ENCODE measurements at regions not wholly inside any gene's neighbourhood (a gene's known extent, or its start where the extent isn't known, plus 50 kb on each side); places are given as distances from the start of the nearest gene placed in this dataset.
"Not testable (repeated sequence)": the region's sequence is repeated elsewhere in the genome, so short reads cannot be mapped to it uniquely, and the experiment has no call there.

GRCh38 chr2:39875914-39876267, 96.8 kb upstream of the THUMPD2 start:
- DNase-seq (ENCODE audit: low read depth in 4 of 4, low spot score in 2 of 4), result no peak

DNA sequence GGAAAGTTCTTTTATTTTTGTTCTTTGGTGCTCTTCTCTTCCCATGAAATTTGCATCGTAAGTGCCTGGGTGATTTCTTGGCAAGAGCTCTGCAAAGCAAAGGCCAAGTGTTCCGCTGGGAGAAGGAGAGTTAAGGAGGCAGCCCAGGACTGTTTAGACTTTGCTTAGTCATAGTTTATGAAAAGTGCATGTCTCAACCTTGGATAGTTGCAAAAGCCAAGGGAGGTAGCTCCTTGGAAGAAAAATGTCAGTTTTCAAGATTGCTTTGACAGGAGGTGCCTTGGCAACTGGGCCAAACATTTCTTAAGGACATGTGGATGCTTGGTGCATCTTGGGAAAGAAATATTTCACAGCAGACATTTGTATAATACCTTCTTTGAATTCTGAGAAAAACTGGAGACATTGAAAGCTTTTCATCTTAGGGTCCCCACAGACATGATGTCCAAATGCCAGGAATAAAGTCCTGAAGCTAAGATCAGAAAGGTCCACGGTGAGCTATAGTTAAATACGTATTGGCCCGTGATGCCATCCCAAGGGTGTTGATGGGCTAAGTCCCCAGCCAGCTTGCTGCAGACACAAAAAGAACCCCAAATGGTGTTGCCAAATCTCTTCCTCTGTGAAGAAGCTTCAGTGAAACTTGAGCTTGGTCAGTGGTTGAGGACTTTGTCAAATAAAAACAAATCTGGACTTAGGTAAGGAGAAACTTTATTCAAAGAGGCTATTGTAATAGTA, 96.3 kb upstream of the THUMPD2 start:
- no peak for DNase-seq (ENCODE audit: low read depth in 4 of 4, low spot score in 2 of 4)

DNA sequence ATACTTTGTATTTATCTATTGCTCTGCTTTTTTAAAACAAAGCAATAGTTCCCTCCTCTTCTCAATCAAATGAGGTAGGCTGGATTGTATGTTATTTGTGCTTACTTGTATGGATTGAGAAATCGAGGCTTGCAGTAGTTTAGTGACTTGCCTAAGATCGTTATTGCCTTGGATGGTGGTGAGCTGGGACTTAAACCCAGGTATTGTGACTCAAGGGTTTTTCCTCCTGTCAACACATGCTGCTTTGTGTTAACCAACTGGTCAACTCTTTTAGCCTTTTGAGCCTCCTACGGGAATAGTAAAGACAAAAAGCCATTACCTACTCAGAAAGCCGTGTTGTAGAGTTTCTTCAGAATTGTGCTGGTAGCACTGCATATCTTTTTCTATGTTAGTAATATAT, 95.2 kb upstream of the THUMPD2 start:
- DNase-seq (ENCODE audit: low read depth in 4 of 4, low spot score in 2 of 4), result no peak

- DNase-seq (ENCODE audit: low read depth in 4 of 4, low spot score in 2 of 4), result no peak
These were observed 94.5 kb upstream of the THUMPD2 start for GRCh38 chr2:39873586-39873985.

- DNase-seq (ENCODE audit: low read depth in 4 of 4, low spot score in 2 of 4), result no peak
These were observed 93.7 kb upstream of the THUMPD2 start for GRCh38 chr2:39872748-39873147.

DNA sequence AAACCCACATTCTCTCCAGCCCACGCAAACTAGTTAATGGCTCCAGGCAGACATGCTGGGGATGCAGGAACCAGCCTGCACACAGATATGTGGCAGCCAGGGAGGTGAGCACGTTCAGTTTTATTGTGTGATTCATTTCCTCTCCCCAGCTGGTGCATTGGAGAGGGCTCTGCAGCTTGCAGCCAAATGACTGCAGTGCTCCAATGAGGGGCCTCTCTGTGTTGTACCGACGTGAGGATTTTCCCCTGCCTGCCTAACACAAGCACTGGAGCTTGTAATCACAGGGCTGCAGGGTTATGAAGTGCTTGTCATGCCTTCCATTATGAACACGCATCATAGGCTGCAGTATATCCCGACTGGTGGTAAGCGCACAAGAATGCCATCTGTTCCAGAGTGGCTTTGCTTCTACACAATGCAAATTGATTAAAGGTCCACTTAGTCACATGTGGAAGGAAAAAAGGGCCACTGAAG, 92.3 kb upstream of the THUMPD2 start:
- DNase-seq (ENCODE audit: low read depth in 4 of 4, low spot score in 2 of 4), result no peak

DNA sequence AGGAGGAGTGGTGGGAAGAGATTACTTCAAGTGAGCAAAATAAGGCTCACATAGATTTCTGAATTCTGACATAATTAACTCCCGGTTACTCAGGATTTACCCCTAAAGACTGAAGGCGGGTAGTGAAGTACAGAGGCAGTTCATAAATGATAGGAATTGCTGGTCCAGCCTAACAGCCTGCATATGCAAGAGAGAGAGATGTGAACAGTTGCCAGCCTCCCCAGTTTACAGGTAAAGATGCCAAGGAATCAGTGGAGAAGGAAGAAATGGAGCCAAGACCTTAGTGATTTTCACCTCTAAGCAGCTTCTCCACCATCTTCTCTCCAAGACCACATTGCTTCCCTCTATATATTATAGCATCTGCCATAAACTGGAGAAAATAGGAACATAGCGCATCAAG, 91.8 kb upstream of the THUMPD2 start:
- no peak for DNase-seq (ENCODE audit: low read depth in 4 of 4, low spot score in 2 of 4)

- DNase-seq (ENCODE audit: low read depth in 4 of 4, low spot score in 2 of 4), result no peak
These were observed 88.2 kb upstream of the THUMPD2 start for GRCh38 chr2:39867268-39867667.

- DNase-seq (ENCODE audit: low read depth in 4 of 4, low spot score in 2 of 4), result no peak
These were observed 86.7 kb upstream of the THUMPD2 start for GRCh38 chr2:39865751-39866150.

GRCh38 chr2:39863672-39864071, 84.6 kb upstream of the THUMPD2 start:
- not testable (repeated sequence) for DNase-seq (ENCODE audit: low read depth in 4 of 4, low spot score in 2 of 4)

- DNase-seq (ENCODE audit: low read depth in 4 of 4, low spot score in 2 of 4), result no peak
These were observed 81.5 kb upstream of the THUMPD2 start for GRCh38 chr2:39860538-39860937.

- no peak for DNase-seq (ENCODE audit: low read depth in 4 of 4, low spot score in 2 of 4)
These were observed 79.6 kb upstream of the THUMPD2 start for GRCh38 chr2:39858677-39859076.

GRCh38 chr2:39855856-39856255, 76.8 kb upstream of the THUMPD2 start:
- DNase-seq (ENCODE audit: low read depth in 4 of 4, low spot score in 2 of 4), result no peak

DNA sequence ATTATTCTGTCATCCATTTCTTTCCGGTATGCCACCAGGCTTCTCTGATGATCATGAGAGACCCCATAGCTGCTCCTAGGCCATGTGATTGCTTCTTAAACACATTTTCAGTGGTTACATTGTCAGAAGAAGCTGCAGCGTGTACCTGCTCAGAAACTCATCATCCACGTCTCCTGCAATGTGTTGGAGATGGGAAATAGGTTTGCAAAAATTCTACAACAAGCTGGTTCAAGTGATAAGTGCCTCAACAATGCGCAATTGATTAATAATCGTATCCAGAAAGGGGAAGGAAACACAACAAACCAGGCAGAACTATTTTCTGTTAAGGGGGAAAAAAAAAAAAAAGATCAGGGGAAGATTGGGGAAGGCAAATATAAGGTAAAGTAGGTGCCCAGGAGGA, 75.7 kb upstream of the THUMPD2 start:
- DNase-seq (ENCODE audit: low read depth in 4 of 4, low spot score in 2 of 4), result no peak

DNA sequence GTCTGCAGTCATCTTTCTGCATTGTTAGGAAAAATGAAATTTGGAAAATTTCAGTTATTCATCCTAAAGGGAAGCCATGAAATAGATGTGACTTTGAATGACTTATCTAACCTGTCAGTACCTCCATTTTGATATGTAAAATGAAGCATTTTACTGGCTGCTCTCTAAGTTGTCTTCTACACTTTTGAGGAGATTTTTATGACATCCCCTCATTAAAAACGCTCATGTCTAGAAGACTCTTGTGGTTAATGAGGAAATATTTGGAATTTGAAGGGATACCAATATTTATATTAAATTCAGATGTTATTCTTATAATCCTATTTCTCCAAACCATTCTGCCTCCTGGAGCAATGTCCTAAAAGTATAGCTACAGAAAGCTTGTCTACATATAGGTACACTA, 73.8 kb upstream of the THUMPD2 start:
- no peak for DNase-seq (ENCODE audit: low read depth in 4 of 4, low spot score in 2 of 4)

GRCh38 chr2:39851651-39852110, 72.6 kb upstream of the THUMPD2 start:
- peak in 1 of 4 donors; percentile 25 for DNase-seq (ENCODE audit: low read depth in 4 of 4, low spot score in 2 of 4)

DNA sequence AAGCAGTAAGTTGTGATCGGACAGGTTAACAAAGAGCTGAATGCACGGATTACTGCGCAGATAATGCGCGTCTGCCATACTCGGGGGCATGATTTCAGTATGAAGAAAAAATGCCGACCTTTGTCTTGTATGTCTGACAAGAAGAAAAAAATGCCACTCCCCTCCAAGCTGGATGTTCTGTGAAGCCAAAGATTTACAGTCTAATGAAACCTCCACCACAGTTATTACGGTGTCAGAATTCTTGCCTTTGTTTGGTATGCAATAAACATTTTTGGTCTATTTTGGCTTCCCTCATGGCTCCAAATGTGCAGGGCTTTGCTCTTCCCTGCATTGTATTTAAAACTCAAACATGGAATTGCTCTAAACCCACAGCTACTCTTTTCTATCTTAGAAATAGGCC, 72.2 kb upstream of the THUMPD2 start:
- no peak for DNase-seq (ENCODE audit: low read depth in 4 of 4, low spot score in 2 of 4)

DNA sequence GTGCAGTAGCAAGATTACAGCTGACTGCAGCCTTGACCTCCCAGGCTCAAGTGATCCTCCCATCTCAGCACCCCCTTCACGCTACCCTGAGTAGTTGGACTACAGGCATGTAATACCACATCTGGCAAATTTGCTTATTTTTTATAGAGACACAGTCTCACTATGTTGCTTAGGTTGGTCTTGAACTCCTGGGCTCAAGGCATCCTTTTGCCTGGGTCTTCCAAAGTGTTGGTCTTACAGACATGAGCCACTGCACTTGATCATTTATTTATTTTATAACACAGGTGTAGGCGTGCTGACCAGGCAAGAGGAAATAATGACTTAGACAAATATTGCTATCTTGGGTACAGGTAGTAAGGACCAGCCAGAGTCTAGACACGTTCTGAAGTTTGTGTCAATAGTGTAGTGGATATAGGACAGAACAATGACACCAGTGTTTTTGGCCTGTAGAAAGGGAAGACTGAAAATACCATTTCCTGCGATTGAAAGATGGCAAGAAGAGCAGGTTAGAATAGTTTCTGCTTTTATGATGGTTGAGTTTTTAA, 71.0 kb upstream of the THUMPD2 start:
- DNase-seq (ENCODE audit: low read depth in 4 of 4, low spot score in 2 of 4), result no peak

GRCh38 chr2:39849064-39849463, 70.0 kb upstream of the THUMPD2 start:
- no peak for DNase-seq (ENCODE audit: low read depth in 4 of 4, low spot score in 2 of 4)

DNA sequence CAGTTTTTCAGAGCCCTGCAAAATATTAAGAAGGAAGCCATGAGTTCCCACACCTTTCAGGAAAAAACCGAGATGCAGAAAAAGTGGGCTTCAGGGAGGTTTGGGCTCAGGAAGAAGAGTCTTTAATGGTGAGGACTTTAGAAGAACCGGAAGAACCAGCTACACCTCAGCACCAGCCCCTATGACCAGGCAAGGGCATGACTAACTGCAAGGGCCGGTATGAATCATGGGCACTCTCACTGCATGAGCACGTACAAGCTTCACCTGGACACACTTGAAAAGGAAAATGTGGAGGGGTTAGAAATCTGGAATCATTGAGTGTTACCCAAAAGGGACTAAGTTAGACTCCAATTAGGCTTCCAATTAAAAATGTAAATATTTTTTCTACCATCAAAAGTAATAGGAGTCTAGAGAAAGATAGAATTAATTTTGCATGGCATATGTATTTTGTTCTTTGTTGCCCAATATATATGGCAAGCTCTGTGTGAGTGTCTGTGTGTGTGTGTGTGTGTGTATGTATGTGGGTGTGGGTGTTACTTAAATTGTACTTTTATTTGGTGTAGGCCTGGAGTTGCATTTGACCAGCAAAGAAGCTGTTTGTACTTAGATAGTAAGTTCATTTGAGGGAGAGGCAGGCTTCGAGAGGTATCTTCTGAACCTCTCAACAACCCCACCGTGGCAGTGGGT, 66.5 kb upstream of the THUMPD2 start:
- DNase-seq (ENCODE audit: low read depth in 4 of 4, low spot score in 2 of 4), result no peak

GRCh38 chr2:39839261-39839848, 60.3 kb upstream of the THUMPD2 start:
- DNase-seq (ENCODE audit: low read depth in 4 of 4, low spot score in 2 of 4), result no peak

DNA sequence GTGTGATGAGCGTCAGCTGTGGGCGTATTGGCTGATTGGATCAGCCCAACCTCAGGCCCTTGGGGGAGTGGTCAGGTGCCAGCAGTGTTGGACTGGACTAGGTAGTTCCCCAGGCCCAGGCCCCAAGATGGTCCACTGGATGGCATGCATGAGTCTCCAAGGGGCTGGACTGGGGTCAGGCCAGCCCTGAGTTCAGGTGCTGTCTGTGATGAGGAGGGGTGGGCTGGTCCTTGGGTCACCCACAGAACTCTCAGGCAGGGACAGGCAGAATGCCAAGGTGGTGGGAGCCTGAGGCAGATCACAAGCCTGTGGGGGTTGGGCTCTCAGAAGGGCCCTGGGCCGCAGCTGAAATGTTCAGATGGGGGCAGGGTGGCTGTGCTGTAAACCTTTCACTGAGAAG, 59.5 kb upstream of the THUMPD2 start:
- DNase-seq (ENCODE audit: low read depth in 4 of 4, low spot score in 2 of 4), result no peak

Data from left renal cortex interstitium (tissue), 4 donors.